GM23248 (cell line): ENCODE measurements at regions not wholly inside any gene's neighbourhood (a gene's known extent, or its start where the extent isn't known, plus 50 kb on each side); places are given as distances from the start of the nearest gene placed in this dataset.

ENCODE experiments used
- DNase-seq: peaks from one replicate; pipeline ENCODE4 v3.0.0-alpha.2; 2015
- H2AFZ ChIP-seq: fragments of 200-600 bp; sonication (generic); 2 replicates; pipeline ENCODE4 v1.6.1; 2016; ENCODE audit warnings: antibody characterized with exemption
- H3F3A ChIP-seq: fragments of 200-600 bp; sonication (generic); 2 replicates; pipeline ENCODE4 v1.6.1; 2016; ENCODE audit warnings: mild to moderate bottlenecking, antibody characterized with exemption, mixed run types; ENCODE audit not compliant: insufficient read depth
- H3K27ac ChIP-seq: fragments of 200-600 bp; sonication (generic); 2 replicates; pipeline ENCODE4 v1.5.1; 2016; ENCODE audit warnings: mild to moderate bottlenecking
- H3K27me3 ChIP-seq: fragments of 200-600 bp; sonication (generic); replicated peaks from 2 replicates; pipeline ENCODE4 v1.6.1; 2016; ENCODE audit warnings: mild to moderate bottlenecking; ENCODE audit not compliant: insufficient read depth
- H3K36me3 ChIP-seq: fragments of 200-600 bp; sonication (generic); 2 replicates; pipeline ENCODE4 v1.6.1; 2016; ENCODE audit warnings: low read depth, mild to moderate bottlenecking
- H3K4me1 ChIP-seq: fragments of 200-600 bp; sonication (generic); 2 replicates; pipeline ENCODE4 v1.6.1; 2016; ENCODE audit warnings: mild to moderate bottlenecking; ENCODE audit not compliant: insufficient read depth
- H3K4me2 ChIP-seq: fragments of 200-600 bp; sonication (generic); one replicate; pipeline ENCODE4 v1.6.1; 2016; ENCODE audit warnings: mild to moderate bottlenecking; ENCODE audit not compliant: unreplicated experiment
- H3K4me3 ChIP-seq: fragments of 200-600 bp; sonication (generic); 2 replicates; pipeline ENCODE4 v1.5.1; 2016; ENCODE audit warnings: mild to moderate bottlenecking
- H3K79me2 ChIP-seq: fragments of 200-600 bp; sonication (generic); 2 replicates; pipeline ENCODE4 v1.6.1; 2016; ENCODE audit warnings: mild to moderate bottlenecking; ENCODE audit not compliant: insufficient read depth
- H3K9ac ChIP-seq: fragments of 200-600 bp; sonication (generic); 2 replicates; pipeline ENCODE4 v1.6.1; 2016; ENCODE audit warnings: mild to moderate bottlenecking
- H3K9me2 ChIP-seq: fragments of 200-600 bp; sonication (generic); 2 replicates; pipeline ENCODE4 v1.6.1; 2016; ENCODE audit warnings: mixed run types, mild to moderate bottlenecking, moderate library complexity; ENCODE audit not compliant: insufficient read depth
- H3K9me3 ChIP-seq: fragments of 200-600 bp; sonication (generic); one replicate; pipeline ENCODE4 v1.6.1; 2017; ENCODE audit warnings: low read depth
- H4K20me1 ChIP-seq: fragments of 200-600 bp; sonication (generic); 2 replicates; pipeline ENCODE4 v1.6.0; 2016; ENCODE audit not compliant: insufficient read depth
- EZH2 ChIP-seq: fragments of 200-600 bp; sonication (generic); IDR thresholded peaks from 2 replicates; pipeline ENCODE4 v1.6.1; 2018; ENCODE audit warnings: antibody characterized with exemption, mild to moderate bottlenecking; ENCODE audit not compliant: insufficient read depth, poor library complexity, severe bottlenecking
- EZH2phosphoT487 ChIP-seq: fragments of 200-600 bp; sonication (generic); IDR thresholded peaks from 2 replicates; pipeline ENCODE4 v1.6.1; 2018; ENCODE audit warnings: antibody characterized with exemption, moderate library complexity, mild to moderate bottlenecking, low read depth; ENCODE audit not compliant: insufficient read depth
- WGBS, 2 experiments: methylation state at CpG; one replicate each; pipeline ENCODE4 v1.1.6; 2015 to 2017; ENCODE audit warnings: low lambda C conversion rate in 2 of 2, low coverage in 1 of 2; ENCODE audit errors: missing lambda C conversion rate in 2 of 2; 5-methylcytosine and 5-hydroxymethylcytosine counted together
- in situ Hi-C: fragments of 300-500 bp; cut with MboI; formaldehyde crosslinking; loops from 2 replicates; pipeline ENCODE4 v1.15.0; 2020

- Histone ChIP-seq H3K4me1 (no peaks in the 10 kb centered on the region), H3F3A (no peaks in the 10 kb centered on the region), H3K9me3 (no peaks in the 10 kb centered on the region), H3K36me3 (no peaks in the 10 kb centered on the region), H3K9me2 (no peaks in the 10 kb centered on the region), H3K4me3 (no peak overlapping the region), H3K79me2 (no peaks in the 10 kb centered on the region), H3K27me3 (0 out of 2 replicates have a peak, but pooled peaks cover 7% of the 10 kb centered on the region), H2AFZ (no peak overlapping the region), H3K9ac (no peak overlapping the region), H4K20me1 (no peaks in the 10 kb centered on the region), H3K4me2 (no peak overlapping the region), H3K27ac (no peak overlapping the region)
- DNase-seq, result no peak
- WGBS, 2 experiments, result 45 to 54% methylated on average over 8 of the region's 8 CpGs
- in situ Hi-C loops, result no loop called here
- no peak for TF ChIP-seq EZH2phosphoT487
- TF ChIP-seq EZH2, result no peak
Observed at GRCh38 chr9:89865357-89865756, 260.5 kb downstream of the GADD45G start.

- Histone ChIP-seq H3K27me3 (0 out of 2 replicates have a peak, but pooled peaks cover 7% of the 10 kb centered on the region), H3K4me3 (no peak overlapping the region), H3K9ac (no peak overlapping the region), H3K79me2 (no peaks in the 10 kb centered on the region), H3K4me1 (no peaks in the 10 kb centered on the region), H3K36me3 (no peaks in the 10 kb centered on the region), H2AFZ (no peak overlapping the region), H3K27ac (no peak overlapping the region), H3K9me2 (no peaks in the 10 kb centered on the region), H3F3A (no peaks in the 10 kb centered on the region), H3K4me2 (no peak overlapping the region), H4K20me1 (no peaks in the 10 kb centered on the region), H3K9me3 (no peaks in the 10 kb centered on the region)
- no peak for TF ChIP-seq EZH2phosphoT487
- TF ChIP-seq EZH2, result no peak
- WGBS, 2 experiments, result 57 to 63% methylated on average over 10 of the region's 10 CpGs
- in situ Hi-C loops, result no loop called here
- no peak for DNase-seq
Observed at GRCh38 chr9:89865981-89866380, 261.2 kb downstream of the GADD45G start.

DNA sequence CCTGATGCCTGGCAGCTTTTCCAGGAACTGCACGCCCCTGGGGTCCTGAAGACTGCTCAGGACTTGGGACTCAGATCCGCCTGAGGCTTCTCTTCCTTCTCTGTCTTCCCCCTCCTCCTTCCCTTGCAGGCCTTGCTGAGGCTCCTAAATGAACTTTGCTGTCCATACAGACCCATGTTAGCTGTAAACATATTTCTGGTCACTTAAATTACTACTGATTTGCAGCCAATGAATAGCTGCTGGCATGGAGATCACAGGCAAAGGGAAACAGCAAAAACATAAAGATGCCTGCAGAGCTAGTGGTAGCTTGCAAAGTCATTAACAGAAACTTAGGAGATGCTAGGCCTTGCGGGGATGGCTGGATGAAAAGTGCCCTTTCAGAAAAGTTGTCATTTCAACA, 261.9 kb downstream of the GADD45G start:
- WGBS, 2 experiments, result 76 to 81% methylated on average over 3 of the region's 3 CpGs
- Histone ChIP-seq H3K27me3 (0 out of 2 replicates have a peak, but pooled peaks cover 4% of the 10 kb centered on the region), H3K79me2 (no peaks in the 10 kb centered on the region), H3K36me3 (no peaks in the 10 kb centered on the region), H3K27ac (no peak overlapping the region), H3K4me1 (no peaks in the 10 kb centered on the region), H3K4me2 (no peak overlapping the region), H3K9ac (no peak overlapping the region), H2AFZ (no peak overlapping the region), H3K9me2 (no peaks in the 10 kb centered on the region), H3F3A (no peaks in the 10 kb centered on the region), H3K9me3 (no peaks in the 10 kb centered on the region), H3K4me3 (no peak overlapping the region), H4K20me1 (no peaks in the 10 kb centered on the region)
- DNase-seq, result no peak
- in situ Hi-C loops, result no loop called here
- no peak for TF ChIP-seq EZH2
- TF ChIP-seq EZH2phosphoT487, result no peak

DNA sequence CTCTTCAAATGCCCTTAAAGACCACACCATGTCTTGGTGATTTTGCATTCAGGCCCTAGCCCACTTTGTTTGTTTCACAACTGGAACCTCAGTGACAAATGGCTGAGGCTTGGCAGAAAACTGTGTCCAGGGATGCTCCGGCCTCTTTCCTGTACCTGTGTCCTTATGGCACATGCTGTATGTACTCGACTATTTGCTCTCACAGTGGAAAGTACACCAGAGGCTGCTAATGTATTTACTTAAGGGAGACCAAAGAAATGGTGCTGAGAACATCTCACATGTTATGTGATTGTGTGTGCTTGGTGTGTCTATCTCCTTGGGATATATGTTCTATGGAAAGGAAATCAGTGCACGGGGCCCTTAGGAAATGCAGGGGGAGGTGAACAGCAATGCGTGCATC, 263.3 kb downstream of the GADD45G start:
- TF ChIP-seq EZH2 (no peak), EZH2phosphoT487 (no peak)
- no peaks in the 10 kb centered on the region for H3F3A ChIP-seq
- H2AFZ ChIP-seq, result no peak overlapping the region
- no peaks in the 10 kb centered on the region for H3K36me3 ChIP-seq
- 68 to 70% methylated on average over 4 of the region's 4 CpGs for WGBS, 2 experiments
- H3K4me3 ChIP-seq, result no peak overlapping the region
- in situ Hi-C loops, result no loop called here
- no peak overlapping the region for H3K27ac ChIP-seq
- no peak for DNase-seq
- no peaks in the 10 kb centered on the region for H3K27me3 ChIP-seq
- H3K9me2 ChIP-seq, result no peaks in the 10 kb centered on the region
- H3K4me2 ChIP-seq, result no peak overlapping the region
- H3K9me3 ChIP-seq, result no peaks in the 10 kb centered on the region
- no peaks in the 10 kb centered on the region for H3K79me2 ChIP-seq
- H3K9ac ChIP-seq, result no peak overlapping the region
- no peaks in the 10 kb centered on the region for H3K4me1 ChIP-seq
- H4K20me1 ChIP-seq, result no peaks in the 10 kb centered on the region
